ENCODE measurements at regions not wholly inside any gene's neighbourhood (a gene's known extent, or its start where the extent isn't known, plus 50 kb on each side); places are given as distances from the start of the nearest gene placed in this dataset.
"Not testable (repeated sequence)": the region's sequence is repeated elsewhere in the genome, so short reads cannot be mapped to it uniquely, and the experiment has no call there.

DNA sequence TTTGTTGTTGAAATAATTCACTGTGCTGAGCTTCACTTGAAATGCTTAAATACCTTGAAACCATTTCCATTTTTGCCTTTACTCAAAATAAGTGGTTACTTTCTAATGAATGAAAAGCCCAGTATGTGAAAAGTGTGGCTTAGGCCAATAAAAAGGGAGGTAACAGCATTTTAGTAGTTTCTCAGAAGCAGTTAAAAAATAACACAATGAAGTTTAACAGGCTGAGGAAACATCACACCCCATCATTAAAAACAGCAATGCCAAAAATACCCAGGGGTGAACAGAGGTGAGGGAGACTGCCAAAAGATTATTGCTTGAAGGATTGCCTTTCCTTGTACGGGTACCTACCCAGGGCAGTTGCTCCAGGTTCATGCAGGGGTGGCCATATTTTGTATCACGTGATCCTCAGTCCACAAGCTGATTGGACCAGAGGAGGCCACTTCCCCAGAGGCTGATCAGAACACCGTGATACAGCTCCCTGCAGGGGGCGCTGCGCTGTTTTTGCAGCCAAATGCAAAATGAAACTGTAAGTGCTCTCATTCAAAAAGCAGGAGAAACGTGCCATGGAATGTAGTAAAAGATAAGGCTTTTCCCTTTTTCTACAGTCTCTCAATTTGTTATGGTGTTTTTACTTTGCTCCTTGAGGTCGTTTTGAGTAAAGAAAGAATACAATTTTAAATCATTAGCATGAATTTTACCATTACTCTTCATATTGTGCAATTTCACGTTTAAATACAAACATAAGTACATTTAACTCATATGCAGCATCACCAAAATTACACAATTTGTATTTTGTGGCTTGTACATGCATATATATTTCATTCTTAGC, 70.2 kb upstream of the SH3BP4 start:
- TF ChIP-seq, protein P1, sequence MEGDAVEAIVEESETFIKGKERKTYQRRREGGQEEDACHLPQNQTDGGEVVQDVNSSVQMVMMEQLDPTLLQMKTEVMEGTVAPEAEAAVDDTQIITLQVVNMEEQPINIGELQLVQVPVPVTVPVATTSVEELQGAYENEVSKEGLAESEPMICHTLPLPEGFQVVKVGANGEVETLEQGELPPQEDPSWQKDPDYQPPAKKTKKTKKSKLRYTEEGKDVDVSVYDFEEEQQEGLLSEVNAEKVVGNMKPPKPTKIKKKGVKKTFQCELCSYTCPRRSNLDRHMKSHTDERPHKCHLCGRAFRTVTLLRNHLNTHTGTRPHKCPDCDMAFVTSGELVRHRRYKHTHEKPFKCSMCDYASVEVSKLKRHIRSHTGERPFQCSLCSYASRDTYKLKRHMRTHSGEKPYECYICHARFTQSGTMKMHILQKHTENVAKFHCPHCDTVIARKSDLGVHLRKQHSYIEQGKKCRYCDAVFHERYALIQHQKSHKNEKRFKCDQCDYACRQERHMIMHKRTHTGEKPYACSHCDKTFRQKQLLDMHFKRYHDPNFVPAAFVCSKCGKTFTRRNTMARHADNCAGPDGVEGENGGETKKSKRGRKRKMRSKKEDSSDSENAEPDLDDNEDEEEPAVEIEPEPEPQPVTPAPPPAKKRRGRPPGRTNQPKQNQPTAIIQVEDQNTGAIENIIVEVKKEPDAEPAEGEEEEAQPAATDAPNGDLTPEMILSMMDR (IDR thresholded peaks at IDR 0.05; ENCODE audit: insufficient read depth in 1 of 2, low read depth in 1 of 2, low read length in 1 of 2, severe bottlenecking in 1 of 2, unreplicated experiment in 1 of 2), result peak; percentile 35 to 46
- BruUV-seq (replicated peaks), result no TSS peak
- Mint-ChIP-seq H3K4me3 (ENCODE audit: unreplicated experiment) (no peak overlapping the region), H3K36me3 (ENCODE audit: insufficient read depth, unreplicated experiment) (no peaks in the 10 kb centered on the region), H3K27ac (ENCODE audit: unreplicated experiment) (no peak overlapping the region), H3K9me3 (ENCODE audit: unreplicated experiment) (peaks cover 6% of the 10 kb centered on the region), H3K4me1 (ENCODE audit: low read depth, unreplicated experiment) (no peaks in the 10 kb centered on the region), H3K27me3 (ENCODE audit: insufficient read depth, unreplicated experiment) (no peaks in the 10 kb centered on the region)
- no peaks in the 10 kb centered on the region; the same call in 1 of the 2 replicates for H3K4me1 ChIP-seq
- peak; percentile 64 to 70 for DNase-seq
- no peaks in the 10 kb centered on the region for H3K27me3 ChIP-seq (replicated peaks; ENCODE audit: control insufficient read depth, insufficient read depth, low read length)
- no peak overlapping the region for H3K4me3 ChIP-seq (ENCODE audit: low read depth, low read length)
- no peaks in the 10 kb centered on the region for H3K36me3 ChIP-seq (ENCODE audit: control insufficient read depth, insufficient read depth, low read length)
- intact Hi-C loops (cut with micrococcal nuclease; ENCODE audit: unreplicated experiment), result loop anchor here (2.0 kb wide), 1 partner anchor 225 kb away; no protein-coding TSS in a partner anchor
- CTCF ChIA-PET, result interaction anchor here (1.1 kb wide), 1 partner anchor 226 kb away, joined by 4 read pairs; no protein-coding TSS in a partner anchor
- POLR2A ChIA-PET, result no interaction called here
- no peaks in the 10 kb centered on the region for H3K9me3 ChIP-seq

DNA sequence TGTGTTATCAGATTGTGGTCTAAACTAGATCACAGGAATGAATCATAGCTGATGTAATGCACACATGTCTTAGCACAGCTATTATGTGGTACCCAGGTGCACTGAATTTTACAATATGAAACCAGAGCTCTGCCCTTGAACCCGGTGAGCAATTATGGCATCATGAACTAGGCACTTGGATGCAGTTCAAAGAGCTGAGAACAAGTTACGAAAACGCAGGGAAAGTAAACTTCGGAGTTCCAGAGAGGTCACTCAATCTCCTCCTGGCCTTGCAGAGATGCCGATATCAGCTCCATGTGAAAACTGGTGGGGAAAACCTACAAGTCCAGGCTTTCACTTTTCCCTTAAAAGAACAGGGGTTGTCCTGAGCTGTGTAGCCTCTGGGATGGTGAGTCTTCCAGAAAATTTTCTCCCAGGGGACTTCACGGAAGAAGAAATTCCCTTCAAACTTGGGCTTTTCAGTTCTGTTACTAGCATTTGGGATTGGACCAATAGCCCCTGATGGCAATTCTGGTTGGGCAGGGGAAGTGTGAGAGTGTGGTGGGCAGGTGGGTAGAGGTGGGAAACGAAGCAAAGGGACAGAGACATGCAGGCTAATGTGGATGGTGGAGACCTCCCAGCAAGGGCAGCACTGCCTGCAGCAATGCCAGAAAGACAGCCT, 71.1 kb upstream of the SH3BP4 start:
- no peak overlapping the region for H3K4me3 ChIP-seq (ENCODE audit: low read depth, low read length)
- H3K27me3 ChIP-seq (replicated peaks; ENCODE audit: control insufficient read depth, insufficient read depth, low read length), result no peaks in the 10 kb centered on the region
- no peaks in the 10 kb centered on the region for H3K36me3 ChIP-seq (ENCODE audit: control insufficient read depth, insufficient read depth, low read length)
- no peaks in the 10 kb centered on the region for H3K36me3 Mint-ChIP-seq (ENCODE audit: insufficient read depth, unreplicated experiment)
- intact Hi-C loops (cut with micrococcal nuclease; ENCODE audit: unreplicated experiment), result loop anchor here (2.0 kb wide), 1 partner anchor 226 kb away; no protein-coding TSS in a partner anchor
- no peaks in the 10 kb centered on the region for H3K4me1 Mint-ChIP-seq (ENCODE audit: low read depth, unreplicated experiment)
- H3K27me3 Mint-ChIP-seq (ENCODE audit: insufficient read depth, unreplicated experiment), result no peaks in the 10 kb centered on the region
- no peak overlapping the region for H3K4me3 Mint-ChIP-seq (ENCODE audit: unreplicated experiment)
- H3K4me1 ChIP-seq, result no peaks in the 10 kb centered on the region
- CTCF ChIA-PET, result interaction anchor here (1.1 kb wide), 1 partner anchor 226 kb away, joined by 4 read pairs; no protein-coding TSS in a partner anchor
- TF ChIP-seq, protein P1 (IDR thresholded peaks at IDR 0.05; ENCODE audit: insufficient read depth in 1 of 2, low read depth in 1 of 2, low read length in 1 of 2, severe bottlenecking in 1 of 2, unreplicated experiment in 1 of 2), result no peak
- peaks cover 15% of the 10 kb centered on the region for H3K9me3 Mint-ChIP-seq (ENCODE audit: unreplicated experiment)
- BruUV-seq (replicated peaks), result no TSS peak
- no peak for DNase-seq
- POLR2A ChIA-PET, result no interaction called here
- no peaks in the 10 kb centered on the region for H3K9me3 ChIP-seq
- H3K27ac Mint-ChIP-seq (ENCODE audit: unreplicated experiment), result no peak overlapping the region

DNA sequence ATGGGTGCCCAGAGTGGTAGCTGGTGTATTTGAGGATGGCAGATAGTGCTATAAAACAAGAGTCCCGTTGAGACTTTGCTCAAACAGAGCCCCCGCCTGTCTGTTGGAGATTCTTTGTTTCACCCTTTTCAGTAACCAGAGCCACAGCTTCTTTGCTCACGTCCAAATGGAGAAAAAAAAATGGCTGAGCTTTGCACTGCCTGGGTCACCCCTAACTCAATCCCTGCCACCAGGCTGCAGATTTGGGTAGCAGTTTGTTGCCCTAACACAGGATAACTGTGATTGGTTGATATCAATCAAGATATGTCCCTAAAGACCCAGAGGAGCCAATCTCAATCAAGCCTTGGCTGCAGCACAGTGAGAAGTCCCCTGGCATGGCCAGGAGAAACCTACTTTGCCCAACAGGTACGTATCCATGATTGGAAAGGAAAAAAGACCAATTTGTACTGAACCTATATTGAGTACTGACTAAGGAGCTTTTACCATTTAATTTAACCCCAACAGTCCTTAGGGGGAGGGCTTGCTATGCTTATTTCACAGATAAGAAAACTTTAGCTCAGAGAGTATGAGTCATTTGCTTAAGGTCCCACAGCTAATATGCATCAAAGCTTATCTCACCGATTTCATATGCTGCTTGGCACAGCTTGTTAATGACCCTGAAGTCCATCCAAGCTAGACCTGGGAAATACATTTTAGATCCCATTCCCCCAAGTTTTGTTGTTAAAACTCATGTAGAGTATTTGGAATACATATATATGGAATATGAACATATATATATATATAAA, 72.0 kb upstream of the SH3BP4 start:
- H3K4me1 Mint-ChIP-seq (ENCODE audit: low read depth, unreplicated experiment), result no peaks in the 10 kb centered on the region
- intact Hi-C loops (cut with micrococcal nuclease; ENCODE audit: unreplicated experiment), result loop anchor here (2.0 kb wide), 1 partner anchor 227 kb away; no protein-coding TSS in a partner anchor
- peaks cover 15% of the 10 kb centered on the region for H3K9me3 Mint-ChIP-seq (ENCODE audit: unreplicated experiment)
- Histone ChIP-seq H3K36me3 (ENCODE audit: control insufficient read depth, insufficient read depth, low read length) (no peaks in the 10 kb centered on the region), H3K4me1 (no peaks in the 10 kb centered on the region), H3K4me3 (ENCODE audit: low read depth, low read length) (no peak overlapping the region), H3K27me3 (replicated peaks; ENCODE audit: control insufficient read depth, insufficient read depth, low read length) (no peaks in the 10 kb centered on the region), H3K9me3 (no peaks in the 10 kb centered on the region)
- no peak for DNase-seq
- H3K27me3 Mint-ChIP-seq (ENCODE audit: insufficient read depth, unreplicated experiment), result no peaks in the 10 kb centered on the region
- ChIA-PET CTCF (no interaction called here), POLR2A (no interaction called here)
- no peak overlapping the region for H3K27ac Mint-ChIP-seq (ENCODE audit: unreplicated experiment)
- no peaks in the 10 kb centered on the region for H3K36me3 Mint-ChIP-seq (ENCODE audit: insufficient read depth, unreplicated experiment)
- H3K4me3 Mint-ChIP-seq (ENCODE audit: unreplicated experiment), result no peak overlapping the region
- no TSS peak for BruUV-seq (replicated peaks)
- TF ChIP-seq, protein P1 (IDR thresholded peaks at IDR 0.05; ENCODE audit: insufficient read depth in 1 of 2, low read depth in 1 of 2, low read length in 1 of 2, severe bottlenecking in 1 of 2, unreplicated experiment in 1 of 2), result no peak

DNA sequence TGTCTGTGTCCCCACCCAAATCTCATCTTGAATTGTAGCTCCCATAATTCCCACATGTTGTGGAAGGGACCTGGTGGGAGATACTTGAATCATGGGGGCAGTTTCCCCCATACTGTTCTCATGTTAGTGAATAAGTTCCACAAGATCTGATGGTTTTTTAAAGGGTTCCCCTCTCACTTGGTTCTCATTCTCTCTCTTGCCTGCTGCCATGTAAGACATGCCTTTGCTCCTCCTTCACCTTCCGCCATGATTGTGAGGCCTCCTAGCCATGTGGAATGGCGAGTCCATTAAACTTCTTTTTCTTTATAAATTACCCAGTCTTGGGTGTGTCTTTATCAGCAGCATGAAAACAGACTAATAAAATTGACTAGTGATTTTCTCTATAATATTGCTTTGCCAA, 75.2 kb upstream of the SH3BP4 start:
- DNase-seq; H3K4me1 ChIP-seq; POLR2A ChIA-PET; H3K36me3 Mint-ChIP-seq (ENCODE audit: insufficient read depth, unreplicated experiment); BruUV-seq (replicated peaks); H3K36me3 ChIP-seq (ENCODE audit: control insufficient read depth, insufficient read depth, low read length); H3K4me1 Mint-ChIP-seq (ENCODE audit: low read depth, unreplicated experiment); CTCF ChIA-PET; H3K9me3 ChIP-seq; H3K27me3 Mint-ChIP-seq (ENCODE audit: insufficient read depth, unreplicated experiment); H3K27ac Mint-ChIP-seq (ENCODE audit: unreplicated experiment); intact Hi-C loops (cut with micrococcal nuclease; ENCODE audit: unreplicated experiment); H3K4me3 ChIP-seq (ENCODE audit: low read depth, low read length); H3K4me3 Mint-ChIP-seq (ENCODE audit: unreplicated experiment); H3K27me3 ChIP-seq (replicated peaks; ENCODE audit: control insufficient read depth, insufficient read depth, low read length): not testable (repeated sequence)
- peaks cover 26% of the 10 kb centered on the region for H3K9me3 Mint-ChIP-seq (ENCODE audit: unreplicated experiment)
